ENCODE measurements at regions not wholly inside any gene's neighbourhood (a gene's known extent, or its start where the extent isn't known, plus 50 kb on each side); places are given as distances from the start of the nearest gene placed in this dataset.
"Not testable (repeated sequence)": the region's sequence is repeated elsewhere in the genome, so short reads cannot be mapped to it uniquely, and the experiment has no call there.

- DNase-seq: not testable (repeated sequence)
These were observed 603.0 kb upstream of the MARCKS start for GRCh38 chr6:113254194-113254593.

- no peak for DNase-seq
These were observed 598.4 kb upstream of the MARCKS start for GRCh38 chr6:113258771-113259170.

DNA sequence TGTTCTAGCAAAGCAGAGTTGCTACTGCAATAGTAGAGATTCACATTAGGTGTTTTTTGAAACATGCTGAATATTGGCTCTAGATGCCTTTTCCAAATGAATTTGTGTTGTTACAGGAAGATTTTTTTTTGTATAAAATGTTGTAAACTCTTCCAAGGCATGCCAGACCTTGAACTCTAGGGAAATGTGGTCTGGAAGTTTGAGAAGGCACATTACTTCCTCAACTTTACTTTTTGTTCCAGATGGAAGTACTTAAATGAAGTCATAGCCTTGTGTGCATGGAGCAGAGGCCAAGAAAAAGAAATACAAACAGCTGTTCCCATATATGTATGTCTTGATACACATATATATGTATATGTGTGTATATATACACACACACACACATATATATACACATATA lies 585.7 kb upstream of the MARCKS start:
- DNase-seq: no peak

DNA sequence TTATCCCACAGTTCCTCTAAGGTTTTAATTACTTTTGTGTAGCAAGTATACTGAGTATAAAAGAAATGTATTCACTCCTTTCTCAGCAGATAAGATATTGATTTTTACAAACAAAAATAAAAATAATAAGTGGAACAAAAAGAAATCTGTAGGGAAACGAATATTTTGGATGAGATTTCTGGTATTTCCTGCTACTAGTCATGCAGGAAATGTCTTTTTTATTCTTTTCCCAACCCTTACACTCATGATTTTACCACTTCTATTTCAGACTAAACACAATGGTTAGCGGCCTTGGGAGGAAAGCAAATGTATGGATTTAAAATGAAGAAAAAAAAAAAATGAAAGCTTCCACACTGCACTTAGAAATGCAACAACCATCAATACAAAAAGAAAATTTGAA lies 580.5 kb upstream of the MARCKS start:
- no peak for DNase-seq

- no peak for DNase-seq
These were observed 580.0 kb upstream of the MARCKS start for GRCh38 chr6:113277111-113277510.

GRCh38 chr6:113281014-113281413 lies 576.1 kb upstream of the MARCKS start:
- no peak for DNase-seq

- no peak for DNase-seq
These were observed 575.7 kb upstream of the MARCKS start for GRCh38 chr6:113281431-113281830.

DNA sequence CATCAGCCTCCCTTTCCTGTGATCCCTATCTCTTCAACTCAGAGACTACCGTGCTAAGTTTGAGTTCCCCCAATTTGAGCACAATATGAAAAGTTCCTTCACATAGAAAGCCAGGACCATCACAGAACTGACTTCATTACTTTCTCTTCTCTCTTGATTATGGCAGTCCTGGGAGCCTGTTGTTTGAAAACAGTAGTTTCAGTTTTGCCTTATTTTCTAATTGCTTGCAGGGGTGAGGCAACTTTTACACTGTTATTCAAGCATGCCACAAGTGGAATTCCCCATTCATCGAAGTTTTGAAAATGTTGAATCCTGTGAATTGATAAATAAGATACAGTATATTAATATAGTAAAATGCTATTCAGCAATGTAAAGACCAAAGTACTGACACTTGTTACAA lies 569.7 kb upstream of the MARCKS start:
- no peak for DNase-seq

- DNase-seq: no peak
These were observed 568.7 kb upstream of the MARCKS start for GRCh38 chr6:113288409-113288808.

- no peak for DNase-seq
These were observed 568.0 kb upstream of the MARCKS start for GRCh38 chr6:113289166-113289565.

- no peak for DNase-seq
These were observed 566.5 kb upstream of the MARCKS start for GRCh38 chr6:113290684-113291083.

DNA sequence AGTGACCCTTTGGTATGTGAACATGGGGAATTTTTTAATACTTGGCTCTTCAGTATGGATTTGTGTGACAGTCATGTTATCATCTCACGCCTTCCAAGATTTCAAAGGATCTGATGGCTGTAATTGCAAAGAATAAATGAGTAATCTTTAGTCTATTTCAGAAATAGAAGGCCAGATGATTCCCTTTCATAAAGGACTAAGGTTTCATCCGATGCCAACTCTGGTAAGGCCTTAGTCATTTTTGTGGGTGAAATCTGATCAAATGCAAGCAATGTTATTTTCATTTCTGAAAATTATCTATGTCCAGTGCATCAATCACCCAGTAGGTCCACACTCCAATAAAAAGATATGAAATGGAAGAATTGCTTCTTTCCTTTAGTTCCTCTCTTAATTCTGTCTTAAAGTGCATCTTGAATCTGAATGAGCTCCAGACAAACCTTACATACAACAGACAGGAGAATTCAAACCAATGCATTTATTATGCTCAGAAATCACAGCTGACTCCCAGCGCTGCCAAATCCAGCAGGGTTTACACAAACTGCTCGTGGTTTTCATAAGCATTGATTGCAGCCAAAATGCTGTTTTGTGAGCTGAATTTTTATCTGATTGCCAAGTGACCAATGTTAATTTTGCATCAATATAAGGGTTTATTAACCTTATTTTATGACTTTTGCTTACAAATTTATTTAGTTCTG lies 565.2 kb upstream of the MARCKS start:
- DNase-seq: no peak

- DNase-seq: no peak
These were observed 564.3 kb upstream of the MARCKS start for GRCh38 chr6:113292646-113293422.

DNA sequence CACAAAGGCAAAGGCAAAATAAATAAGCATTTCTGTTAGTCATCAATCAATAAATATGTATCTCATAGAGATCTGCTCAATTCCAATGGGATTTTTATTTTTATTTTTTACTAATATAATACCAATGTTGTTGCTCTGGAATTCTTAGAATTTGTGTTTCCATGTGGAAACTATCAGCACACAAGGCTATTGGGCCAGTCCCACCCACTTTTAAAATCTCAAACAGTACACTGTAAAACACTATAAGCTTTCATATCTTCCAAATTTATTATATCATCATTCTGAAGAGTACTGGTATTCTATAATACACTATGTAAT lies 563.8 kb upstream of the MARCKS start:
- no peak for DNase-seq

- DNase-seq: peak; percentile 42
These were observed 557.6 kb upstream of the MARCKS start for GRCh38 chr6:113299531-113299930.

DNA sequence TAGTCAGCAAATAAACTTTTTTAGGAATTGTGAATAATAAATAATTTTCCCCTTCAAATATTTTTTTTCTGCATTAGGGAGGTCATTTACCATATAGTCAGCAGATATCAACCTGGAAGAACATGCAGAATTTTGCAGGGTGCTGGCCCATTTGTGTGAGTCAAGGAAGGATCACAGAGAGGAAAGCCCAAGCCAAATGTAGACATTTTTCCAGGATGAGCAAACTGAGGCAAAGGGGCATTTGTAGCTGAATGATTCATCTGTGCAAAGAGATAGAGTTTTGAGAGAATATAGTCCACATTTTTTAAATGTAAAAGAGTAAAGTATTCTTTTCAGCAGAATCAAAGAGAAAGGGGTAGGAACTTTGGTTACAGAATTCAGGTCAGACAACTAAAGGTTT lies 555.5 kb upstream of the MARCKS start:
- no peak for DNase-seq

- DNase-seq: no peak
These were observed 553.0 kb upstream of the MARCKS start for GRCh38 chr6:113304116-113304515.

GRCh38 chr6:113306552-113307145 lies 550.5 kb upstream of the MARCKS start:
- DNase-seq: peak; percentile 6

- DNase-seq: no peak
These were observed 548.9 kb upstream of the MARCKS start for GRCh38 chr6:113308266-113308665.

DNA sequence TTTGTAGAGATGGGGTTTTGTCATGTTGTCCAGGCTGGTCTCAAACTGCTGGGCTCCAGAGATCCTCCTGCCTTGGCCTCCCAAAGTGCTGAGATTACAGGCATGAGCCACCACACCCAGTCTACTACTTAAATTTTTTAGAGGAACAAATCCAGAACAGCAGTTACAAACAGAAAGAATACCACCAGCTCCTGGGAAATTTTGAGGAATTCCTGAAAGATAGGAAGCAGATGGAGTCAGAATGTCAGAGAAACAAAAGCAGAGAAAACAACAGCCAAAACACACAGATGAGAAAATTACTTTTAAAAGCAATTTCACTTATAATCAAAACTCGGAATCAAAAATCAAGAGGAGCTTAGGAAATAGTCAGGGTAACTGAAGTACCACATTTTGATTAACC lies 543.3 kb upstream of the MARCKS start:
- DNase-seq: no peak

DNA sequence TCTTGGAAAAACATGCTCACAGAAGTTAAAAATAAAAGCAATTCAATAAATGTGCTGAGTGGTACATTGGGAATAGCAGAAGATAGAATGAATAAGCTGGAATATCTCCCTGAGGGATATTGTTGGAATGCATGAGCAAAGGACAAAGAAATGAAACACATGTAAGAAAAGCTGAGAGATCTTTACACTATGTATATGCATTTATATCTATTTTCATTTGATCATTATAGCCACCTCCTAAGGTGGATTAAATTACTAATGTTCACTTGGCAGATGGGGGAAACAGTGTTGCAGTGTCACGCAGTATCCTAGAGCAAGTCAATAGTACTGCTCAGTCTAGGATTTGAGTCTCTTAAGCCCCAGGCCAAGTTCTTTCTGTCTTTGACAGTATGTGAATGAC lies 542.0 kb upstream of the MARCKS start:
- DNase-seq: no peak

DNA sequence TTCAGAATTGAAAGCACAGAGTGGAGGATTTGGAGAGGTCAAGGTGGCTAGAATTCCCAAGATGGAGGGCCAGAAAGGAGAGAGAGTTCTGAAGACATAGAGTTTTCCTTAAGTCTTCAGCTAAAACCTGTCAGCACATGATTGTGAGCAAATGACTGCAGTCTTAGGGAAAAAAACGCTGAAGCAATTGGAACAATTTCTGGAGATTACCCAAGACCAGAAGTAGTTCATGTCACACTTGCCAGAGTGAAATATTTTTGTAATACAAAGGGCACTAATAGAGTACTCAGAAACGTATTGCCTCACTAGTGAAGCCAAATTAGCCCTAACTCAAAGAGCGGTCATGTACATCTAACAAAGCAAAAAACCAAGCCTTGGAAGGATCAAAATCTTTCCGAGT lies 541.3 kb upstream of the MARCKS start:
- no peak for DNase-seq

- no peak for DNase-seq
These were observed 539.7 kb upstream of the MARCKS start for GRCh38 chr6:113317442-113317841.

GRCh38 chr6:113317891-113318574 lies 539.1 kb upstream of the MARCKS start:
- peak; percentile 79 for DNase-seq
